GM18519 (cell line): ENCODE measurements at regions not wholly inside any gene's neighbourhood (a gene's known extent, or its start where the extent isn't known, plus 50 kb on each side); places are given as distances from the start of the nearest gene placed in this dataset.
"Not testable (repeated sequence)": the region's sequence is repeated elsewhere in the genome, so short reads cannot be mapped to it uniquely, and the experiment has no call there.

Experiments
- ATAC-seq: cut with Tn5 transposase; IDR thresholded peaks from one replicate; pipeline ENCODE4 v1.9.1; 2021; ENCODE audit warnings: mild to moderate bottlenecking, moderate library complexity; ENCODE audit not compliant: unreplicated experiment, low FRiP score

DNA sequence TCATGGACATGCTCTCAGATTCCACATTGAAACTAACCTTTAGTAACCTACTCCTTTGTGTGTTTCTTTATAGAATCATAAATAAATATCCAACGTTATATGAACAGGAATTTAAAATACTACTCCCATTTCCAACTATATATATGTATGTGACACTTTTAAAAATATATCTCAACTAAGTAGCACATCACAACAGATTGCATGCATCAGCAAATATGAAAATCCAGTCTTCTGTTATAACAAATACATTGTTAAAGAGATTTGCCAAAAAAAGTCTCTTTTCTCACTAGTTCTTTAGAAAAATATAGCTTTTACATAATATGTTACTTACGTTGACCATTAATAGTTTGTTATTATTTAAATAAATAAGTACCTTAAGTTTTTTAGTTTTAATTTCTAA is 1608.6 kb upstream of the RAG2 start:
- ATAC-seq, result no peak

DNA sequence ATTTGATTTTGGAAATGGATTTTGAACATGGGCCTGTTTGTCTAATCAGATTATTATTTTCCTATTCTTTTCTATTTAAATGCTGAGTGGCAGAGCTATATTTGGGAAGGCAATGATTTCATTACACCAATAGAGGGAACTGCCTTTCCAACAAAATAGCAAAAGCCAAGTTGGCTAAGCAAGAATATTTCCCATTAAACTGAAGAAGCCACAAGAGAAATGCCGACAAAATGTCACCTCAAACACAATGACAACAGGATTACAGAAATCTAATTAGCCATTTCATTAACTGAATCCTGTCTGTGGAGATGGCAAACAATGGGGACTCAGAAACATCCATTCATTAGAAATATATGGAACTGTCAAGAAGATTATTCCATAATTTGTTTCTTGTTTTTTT is 1593.1 kb upstream of the RAG2 start:
- no peak for ATAC-seq

DNA sequence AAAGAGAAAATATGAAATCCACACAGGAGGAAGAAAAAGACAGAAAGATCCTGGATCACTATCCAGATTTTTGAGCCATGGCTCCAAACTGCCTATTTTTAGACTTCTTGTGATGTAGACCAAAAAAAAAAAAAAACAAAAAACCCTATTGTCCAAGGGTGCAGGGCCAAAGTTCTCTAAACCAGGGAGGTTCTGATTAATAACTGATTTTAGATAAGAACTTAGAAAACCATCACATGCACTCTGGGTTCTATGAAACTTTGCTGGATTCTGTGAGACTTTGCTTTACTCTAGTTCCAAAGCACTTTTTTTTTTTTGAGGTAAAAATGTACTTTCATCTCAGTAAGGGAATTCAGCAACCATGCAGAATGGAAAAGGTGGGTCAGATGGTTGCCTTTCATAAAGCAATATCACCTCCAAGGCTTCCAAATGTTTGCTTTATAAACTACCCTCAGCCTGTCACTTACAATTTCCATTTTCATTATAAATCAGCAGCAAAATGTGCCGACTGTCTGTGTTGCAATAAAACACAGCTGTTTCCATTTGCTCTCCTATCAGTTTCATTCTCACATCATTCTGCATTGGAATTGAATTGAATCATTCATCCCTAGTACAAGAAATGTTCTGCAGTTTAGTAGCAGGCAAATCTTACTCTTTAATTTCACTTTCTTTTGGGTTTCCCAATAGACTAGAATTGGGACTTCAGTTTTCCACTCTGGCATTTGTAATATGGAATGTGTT is 1584.3 kb upstream of the RAG2 start:
- ATAC-seq, result no peak

DNA sequence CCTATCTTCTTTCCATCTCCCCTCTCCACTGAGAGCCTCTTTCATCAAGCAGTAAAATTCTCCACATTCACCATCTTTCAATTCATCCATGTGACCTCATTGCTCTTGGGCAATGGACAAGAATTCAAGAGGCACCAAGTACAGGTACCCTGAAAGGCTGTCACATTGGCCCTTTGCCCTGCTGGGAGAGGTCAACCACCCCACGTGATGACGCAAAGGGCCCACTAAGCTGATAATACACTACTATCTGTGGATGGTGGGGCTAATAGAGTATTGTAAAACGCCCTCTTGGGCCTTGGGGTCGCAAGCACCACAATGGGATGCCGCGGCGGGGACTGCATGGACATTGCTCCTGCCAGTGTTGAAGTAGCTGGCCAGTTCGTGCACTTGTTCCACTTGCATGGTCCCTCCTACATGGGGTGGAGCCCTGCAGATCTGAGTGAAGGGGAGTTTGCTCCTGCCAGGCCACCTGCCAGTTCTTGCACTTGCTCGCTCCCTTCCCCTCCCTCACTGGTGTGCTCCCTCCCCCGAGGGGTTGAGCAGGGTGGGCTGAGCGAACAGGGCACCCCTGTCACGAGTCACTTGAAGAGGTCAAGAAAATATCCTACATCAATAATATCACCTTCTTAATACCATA is 1578.8 kb upstream of the RAG2 start:
- no peak for ATAC-seq

DNA sequence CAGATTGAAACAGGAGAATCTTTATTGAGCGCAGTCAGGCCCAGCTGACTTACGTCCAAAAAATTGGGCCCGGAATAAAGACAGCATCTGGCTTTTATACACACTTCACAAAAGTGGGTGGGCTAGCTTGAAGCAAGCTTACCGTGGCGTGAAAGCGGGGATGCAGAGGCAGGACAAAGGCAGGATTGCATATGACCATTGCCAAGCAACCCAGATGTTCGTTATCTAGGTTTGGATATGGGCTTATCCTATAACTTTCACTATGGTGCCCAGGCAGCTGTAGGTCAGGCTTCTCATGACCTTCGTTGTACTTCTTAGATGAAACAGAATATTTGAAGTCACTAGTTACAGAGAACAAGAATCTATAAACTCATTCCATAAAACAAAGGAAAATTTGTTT is 1575.6 kb upstream of the RAG2 start:
- no peak for ATAC-seq

DNA sequence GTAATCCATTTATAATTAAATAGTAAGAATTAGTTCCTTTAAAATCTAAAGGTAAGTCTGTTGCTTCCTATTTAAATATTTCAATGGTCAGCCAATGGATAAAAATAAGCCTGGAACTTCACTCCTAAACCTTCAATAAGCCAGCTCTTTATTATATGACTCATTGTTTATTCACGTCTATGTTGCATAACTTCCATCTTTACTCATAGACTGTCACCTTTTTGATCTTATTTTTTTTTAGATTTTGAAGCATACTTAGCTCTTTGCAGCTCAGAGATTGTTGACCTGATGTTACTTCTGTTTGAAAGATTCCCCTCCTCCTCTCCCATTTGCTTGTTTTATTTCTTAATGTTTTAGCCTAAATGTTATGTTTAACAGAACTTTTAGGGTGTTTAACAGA is 1571.2 kb upstream of the RAG2 start:
- no peak for ATAC-seq

DNA sequence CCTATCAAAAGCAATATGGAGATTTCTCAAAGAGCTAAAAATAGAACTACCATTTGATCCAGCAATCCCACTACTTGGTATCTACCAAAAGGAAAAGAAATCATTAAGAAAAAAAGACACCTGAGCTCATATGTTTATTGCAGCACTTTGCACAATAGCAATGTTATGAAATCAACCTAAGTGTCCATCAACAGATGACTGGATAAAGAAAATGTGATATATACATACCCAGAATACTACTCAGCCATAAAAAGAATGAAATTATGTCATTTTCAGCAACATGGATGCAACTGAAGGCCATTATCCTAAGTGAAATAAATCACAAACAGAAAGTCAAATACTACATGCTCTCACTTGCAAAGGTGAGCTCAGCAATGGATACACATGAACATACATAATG is 1565.5 kb upstream of the RAG2 start:
- ATAC-seq, result no peak

DNA sequence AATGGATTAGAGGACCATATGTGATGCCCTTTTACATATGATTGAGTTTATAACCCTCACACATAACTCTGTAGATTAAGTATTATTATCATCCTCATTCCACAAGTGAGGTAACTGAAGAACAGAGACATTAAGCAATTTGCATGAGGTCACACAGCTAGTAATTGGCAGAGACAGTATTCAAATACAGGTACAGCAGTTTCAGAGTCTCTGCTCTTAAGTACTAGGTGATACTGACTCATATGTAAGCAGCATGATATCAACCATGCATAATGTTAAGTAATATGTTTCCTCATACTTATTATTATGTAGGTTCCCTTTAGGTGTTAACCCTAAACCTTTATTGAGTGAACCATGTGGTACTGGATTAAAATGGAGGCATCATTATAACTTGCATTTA is 1562.4 kb upstream of the RAG2 start:
- no peak for ATAC-seq

DNA sequence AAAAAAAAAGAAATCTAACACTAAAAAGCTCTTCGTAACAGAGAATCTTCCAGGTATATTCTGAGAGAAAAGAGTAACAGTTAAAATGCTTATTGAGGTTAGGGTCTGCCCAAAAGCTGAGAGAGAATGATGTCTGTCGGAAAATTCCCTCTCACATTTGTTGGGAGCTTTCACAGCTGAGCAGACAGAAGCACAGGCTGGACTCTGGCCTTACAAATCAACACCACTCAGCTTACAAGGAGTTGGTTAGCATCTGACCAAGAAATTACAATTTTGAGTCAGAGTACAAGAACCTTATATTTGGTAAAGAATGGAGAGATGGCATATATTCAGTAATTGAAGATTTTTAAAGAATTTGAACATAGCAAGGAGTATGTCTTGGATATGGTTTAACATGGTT is 1561.0 kb upstream of the RAG2 start:
- ATAC-seq, result no peak

DNA sequence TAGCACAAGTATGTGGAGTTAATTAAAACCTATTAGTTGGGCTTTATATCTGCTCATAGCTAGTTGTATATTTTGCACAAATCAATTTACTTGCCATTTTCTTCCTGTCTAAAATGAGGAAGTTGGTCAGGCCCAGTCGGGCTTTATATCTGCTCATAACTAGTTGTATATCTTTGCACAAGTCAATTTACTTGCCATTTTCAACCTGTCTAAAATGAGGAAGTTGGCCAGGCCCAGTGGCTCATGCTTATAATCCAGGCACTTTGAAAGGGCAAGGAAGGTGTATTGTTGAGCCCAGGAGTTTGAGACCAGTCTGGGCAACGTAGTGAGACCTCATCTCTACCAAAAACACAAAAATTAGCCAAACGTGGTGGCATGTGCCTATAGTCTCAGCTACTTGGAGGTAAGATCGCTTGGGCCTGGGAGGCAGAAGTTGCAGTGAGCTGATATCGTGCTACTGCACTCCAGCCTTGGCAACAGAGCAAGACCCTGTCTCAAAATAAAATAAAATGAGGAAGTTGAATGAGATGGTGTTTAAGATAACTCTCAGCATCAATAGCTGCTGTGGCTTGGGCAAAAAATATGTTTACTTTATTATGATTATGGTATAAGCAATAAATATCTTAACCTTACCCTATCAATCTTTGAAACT is 1558.6 kb upstream of the RAG2 start:
- no peak for ATAC-seq

DNA sequence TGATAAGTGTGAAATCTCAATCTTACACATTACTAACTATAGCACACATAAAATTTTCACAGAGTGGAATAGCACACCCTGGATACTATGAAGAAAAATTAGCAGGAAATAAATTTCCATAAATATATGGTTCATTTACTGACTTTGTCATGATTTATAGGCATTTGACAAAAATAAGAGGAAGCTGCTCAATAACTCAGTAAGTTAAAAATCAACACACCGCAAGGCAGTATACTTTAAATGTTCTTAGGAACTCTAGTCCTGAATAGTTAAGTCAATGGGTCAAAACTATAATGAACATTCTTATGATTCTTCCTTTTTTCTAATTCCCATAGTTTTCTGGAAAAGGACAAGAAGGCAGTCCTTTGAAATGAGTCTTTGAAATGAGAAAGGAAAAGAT is 1557.8 kb upstream of the RAG2 start:
- no peak for ATAC-seq

DNA sequence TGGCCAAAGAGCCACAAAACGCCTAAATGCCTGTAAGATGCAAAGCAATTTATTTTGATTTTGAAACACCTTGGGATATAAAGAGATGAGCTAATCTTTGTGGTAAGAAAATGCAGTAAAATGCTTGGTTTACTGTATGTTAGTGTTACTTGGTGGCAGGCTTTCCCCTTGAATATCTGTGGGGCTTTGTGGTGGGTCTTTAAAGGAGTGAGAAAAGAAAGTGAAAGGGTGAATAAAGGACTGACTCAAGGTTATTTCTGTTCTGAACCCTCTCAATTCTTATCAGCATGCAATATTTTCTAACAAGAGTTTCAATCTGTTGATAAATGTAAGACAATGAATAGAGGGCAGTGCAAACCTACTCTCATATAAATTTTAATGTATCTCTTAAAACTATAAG is 1555.9 kb upstream of the RAG2 start:
- no peak for ATAC-seq

DNA sequence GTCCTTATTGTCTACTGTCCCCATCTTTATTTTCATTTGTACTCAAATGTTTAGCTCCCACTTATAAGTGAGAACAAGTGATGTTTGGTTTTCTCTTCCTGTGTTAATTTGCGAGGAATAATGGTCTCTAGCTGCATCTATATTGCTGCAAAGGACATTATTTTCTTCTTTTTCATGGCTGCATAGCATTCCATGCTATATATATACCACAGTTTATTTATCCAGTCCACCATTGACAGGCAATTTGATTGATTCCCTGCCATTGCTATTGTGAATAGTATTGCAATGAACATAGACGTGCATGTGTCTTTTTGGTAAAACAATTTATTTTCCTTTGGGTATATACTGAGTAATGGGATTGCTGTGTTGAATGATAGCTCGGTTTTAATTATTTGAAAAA is 1545.8 kb upstream of the RAG2 start:
- ATAC-seq, result no peak

DNA sequence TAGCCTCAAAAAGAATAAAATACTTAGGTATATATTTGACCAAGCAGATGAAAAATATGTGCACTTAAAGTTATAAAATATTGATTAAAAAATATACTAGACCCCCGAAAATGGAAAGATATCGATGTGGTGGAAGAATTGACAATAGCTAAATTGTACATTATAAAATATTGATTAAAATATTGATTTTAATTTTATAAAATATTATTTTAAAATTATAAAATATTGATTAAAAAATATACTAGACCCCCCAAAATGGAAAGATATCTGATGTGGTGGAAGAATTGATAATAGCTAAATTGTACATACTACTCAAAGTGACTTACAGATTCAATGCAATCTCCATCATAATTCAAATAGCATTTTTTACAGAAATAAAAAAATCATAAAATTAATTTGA is 1540.9 kb upstream of the RAG2 start:
- ATAC-seq, result no peak

DNA sequence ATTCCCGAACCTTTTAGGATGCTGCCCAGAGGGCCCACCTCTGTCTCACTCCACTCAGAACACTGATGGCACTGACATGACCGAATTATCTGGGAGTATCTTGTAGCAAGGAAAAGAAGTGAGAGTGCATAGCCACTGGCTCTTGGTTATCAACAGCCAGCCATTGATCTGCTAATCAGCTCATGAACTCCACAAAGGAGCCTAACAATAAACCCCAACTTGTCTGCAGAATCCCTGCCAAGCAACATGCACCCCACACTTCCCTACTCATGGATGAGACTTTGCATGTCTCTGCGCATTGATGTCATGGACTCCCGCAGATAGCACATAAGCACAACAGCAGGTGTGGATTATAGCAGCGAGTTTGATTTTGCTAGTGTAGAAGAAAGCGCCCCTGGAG is 1538.9 kb upstream of the RAG2 start:
- no peak for ATAC-seq

DNA sequence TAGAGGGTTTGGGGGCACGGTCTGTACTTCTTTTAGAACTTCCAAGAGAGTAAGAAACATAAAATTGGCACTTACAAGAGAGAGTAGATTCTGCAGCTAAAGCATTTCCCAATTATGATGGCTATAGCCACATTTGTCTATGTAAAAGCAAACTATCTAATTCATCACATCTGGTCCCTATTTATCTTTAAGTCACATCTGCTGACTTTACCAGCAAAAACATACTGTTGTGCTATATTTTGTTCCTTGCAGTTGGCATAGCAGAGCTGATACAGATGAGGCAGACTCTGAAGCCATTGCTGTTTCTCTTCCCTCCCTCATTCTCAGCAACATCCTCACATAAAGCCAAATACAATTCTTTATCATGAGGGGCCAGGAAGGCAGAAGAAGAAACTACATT is 1533.5 kb upstream of the RAG2 start:
- ATAC-seq, result no peak

DNA sequence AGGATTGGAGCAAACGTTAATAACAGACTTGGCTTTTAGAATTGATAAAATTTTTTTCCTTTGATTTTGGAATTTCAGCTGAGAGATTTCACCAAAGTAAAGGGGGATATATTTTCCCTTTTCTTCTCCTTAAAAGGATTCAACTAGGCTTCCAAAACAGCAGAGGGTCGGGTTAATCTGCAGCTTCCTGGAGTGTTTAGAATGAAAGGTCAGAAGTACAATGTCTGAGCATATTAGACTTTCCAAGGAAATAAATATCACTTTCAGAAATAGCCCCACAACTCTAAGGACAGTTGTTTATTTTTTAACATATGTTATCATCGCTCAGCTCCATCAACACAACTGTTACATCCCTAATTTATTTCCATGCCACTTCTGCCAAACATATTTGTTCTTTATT is 1532.9 kb upstream of the RAG2 start:
- ATAC-seq, result no peak

DNA sequence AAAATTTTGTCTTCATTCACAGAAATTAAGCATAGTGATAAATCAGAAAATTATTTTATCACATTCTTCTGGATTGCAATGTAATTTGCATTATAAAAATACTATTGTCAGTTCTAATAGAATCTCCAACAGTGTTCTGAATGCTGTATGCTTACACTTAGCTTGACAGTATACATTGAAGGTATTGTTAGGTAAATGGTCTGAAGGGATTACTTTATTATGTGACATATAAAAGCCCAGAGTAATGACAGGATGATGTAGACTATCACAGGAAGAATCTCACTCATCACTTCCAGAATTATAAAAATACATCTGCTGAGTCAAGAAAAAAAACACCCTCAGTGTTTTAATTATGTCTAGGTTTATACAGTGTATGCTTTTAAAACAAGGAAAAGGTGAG is 1532.5 kb upstream of the RAG2 start:
- ATAC-seq, result no peak

DNA sequence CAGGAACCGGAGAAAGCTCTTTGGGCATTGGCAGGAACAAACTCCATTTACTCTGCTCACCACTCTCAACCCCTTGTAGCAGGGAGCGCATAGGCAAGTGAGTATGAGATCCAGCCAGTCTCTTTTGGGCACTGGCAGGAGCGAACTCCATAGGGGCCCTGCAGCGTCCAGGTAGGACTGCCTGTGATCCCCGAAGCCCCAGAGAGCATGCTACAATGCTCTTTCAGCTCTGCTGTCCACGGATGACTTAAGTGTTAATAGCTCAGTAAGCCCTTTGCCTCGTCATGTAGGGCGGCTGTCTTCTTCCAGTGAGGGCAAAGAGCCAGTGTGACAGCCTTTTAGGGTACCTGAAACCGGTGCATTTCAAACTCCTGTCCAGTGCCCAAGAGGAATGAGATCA is 1525.6 kb upstream of the RAG2 start:
- no peak for ATAC-seq

DNA sequence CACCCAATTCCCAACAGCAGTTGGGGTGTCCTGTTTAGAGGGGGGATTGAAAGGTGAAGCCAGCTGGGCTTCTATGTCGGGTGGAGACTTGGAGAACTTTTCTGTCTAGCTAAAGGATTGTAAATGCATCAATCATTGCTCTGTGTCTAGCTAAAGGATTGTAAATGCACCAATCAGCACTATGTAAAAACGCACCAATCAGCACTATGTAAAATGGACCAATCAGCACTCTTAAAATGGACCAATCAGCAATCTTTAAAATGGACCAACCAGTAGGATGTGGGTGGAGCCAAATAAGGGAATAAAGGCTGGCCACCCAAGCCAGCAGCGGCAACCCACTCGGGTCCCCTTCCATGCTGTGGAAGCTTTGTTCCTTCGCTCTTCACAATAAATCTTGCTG is 1518.6 kb upstream of the RAG2 start:
- ATAC-seq, result not testable (repeated sequence)

DNA sequence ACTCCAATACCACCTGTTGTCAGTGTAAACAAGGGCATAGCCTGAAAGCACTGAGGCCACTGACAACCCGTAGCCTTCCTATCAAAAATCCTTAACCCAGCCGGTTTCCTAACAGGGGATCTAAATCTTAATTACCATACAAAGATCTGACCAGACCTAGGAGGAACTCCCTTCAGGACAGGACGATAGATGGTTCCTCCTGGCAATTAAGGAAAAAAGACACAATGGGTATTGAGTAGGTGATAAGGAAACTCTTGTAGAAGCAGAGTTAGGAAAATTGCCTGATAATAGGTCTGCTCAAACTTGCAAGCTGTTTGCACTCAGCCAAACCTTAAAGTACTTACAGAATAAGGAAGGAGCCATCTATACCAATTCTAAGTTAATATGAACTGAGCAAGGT is 1517.3 kb upstream of the RAG2 start:
- not testable (repeated sequence) for ATAC-seq

DNA sequence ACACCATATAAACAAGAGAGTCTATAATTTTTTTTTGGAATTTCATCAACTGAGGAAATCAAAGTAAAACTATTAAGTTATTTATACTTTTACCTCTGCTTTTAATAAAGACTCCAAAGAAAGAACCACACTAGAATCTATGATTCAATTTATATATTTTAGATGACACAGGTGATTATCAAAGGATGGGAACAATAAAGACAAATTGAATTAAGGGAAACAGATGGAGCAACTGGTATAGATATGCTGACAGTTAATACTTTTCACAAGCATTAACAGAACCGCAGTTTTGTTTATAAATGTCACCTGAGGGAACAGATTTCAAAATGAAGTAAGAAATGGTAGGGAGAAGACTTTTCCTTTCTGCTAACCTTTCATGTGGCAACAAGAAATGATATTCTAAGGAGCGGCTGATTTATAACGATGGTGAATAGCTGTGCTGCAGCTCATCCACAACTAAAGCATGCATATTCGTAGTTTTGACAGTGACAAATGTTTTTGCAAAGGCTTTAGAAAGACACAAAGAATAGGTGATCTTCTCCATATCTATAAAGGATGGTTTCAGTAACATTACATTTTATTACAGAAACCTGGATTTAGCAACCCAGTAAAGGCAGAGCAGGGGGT is 1502.9 kb upstream of the RAG2 start:
- no peak for ATAC-seq
